Osteoblast (primary cell): ENCODE measurements at regions not wholly inside any gene's neighbourhood (a gene's known extent, or its start where the extent isn't known, plus 50 kb on each side); places are given as distances from the start of the nearest gene placed in this dataset.

ENCODE experiments used
- DNase-seq: peaks from one replicate; pipeline ENCODE4 v3.0.0; 2011; ENCODE audit warnings: low spot score, mixed read lengths; ENCODE audit not compliant: insufficient read length; ENCODE audit errors: missing footprints
- H2AFZ ChIP-seq: 2 replicates; pipeline ENCODE4 v1.6.0; 2011; ENCODE audit warnings: mild to moderate bottlenecking, low read length
- H3K27ac ChIP-seq: 2 replicates; pipeline ENCODE4 v1.5.1; 2011; ENCODE audit warnings: mild to moderate bottlenecking, low read depth, low read length, moderate library complexity
- H3K27me3 ChIP-seq: 2 replicates; pipeline ENCODE4 v1.6.0; 2012; ENCODE audit warnings: mild to moderate bottlenecking, control low read depth, inconsistent platforms, low read length, moderate library complexity; ENCODE audit not compliant: insufficient read depth
- H3K36me3 ChIP-seq: 2 replicates; pipeline ENCODE4 v1.5.1; 2011; ENCODE audit warnings: mild to moderate bottlenecking, low read length, control low read depth, moderate library complexity; ENCODE audit not compliant: insufficient read depth
- H3K4me1 ChIP-seq: 2 replicates; pipeline ENCODE4 v1.5.1; 2011; ENCODE audit warnings: mild to moderate bottlenecking, low read length, control low read depth, moderate library complexity; ENCODE audit not compliant: insufficient read depth
- H3K4me2 ChIP-seq: 2 replicates; pipeline ENCODE4 v1.6.0; 2011; ENCODE audit warnings: mild to moderate bottlenecking, low read length; ENCODE audit not compliant: insufficient read depth
- H3K4me3 ChIP-seq: fragments of 200-600 bp; sonication (generic); 3 replicates; pipeline ENCODE4 v1.5.1; 2012; ENCODE audit warnings: mild to moderate bottlenecking, low read length, inconsistent platforms; ENCODE audit not compliant: insufficient read depth
- H3K79me2 ChIP-seq: 2 replicates; pipeline ENCODE4 v1.6.0; 2012; ENCODE audit warnings: mild to moderate bottlenecking, low read length, control low read depth, inconsistent platforms; ENCODE audit not compliant: insufficient read depth
- H3K9me3 ChIP-seq: 2 replicates; pipeline ENCODE4 v1.5.1; 2011; ENCODE audit warnings: low read depth, low read length, control low read depth
- H4K20me1 ChIP-seq: 2 replicates; pipeline ENCODE4 v1.6.0; 2012; ENCODE audit warnings: mild to moderate bottlenecking, low read length, control low read depth; ENCODE audit not compliant: insufficient read depth
- TF ChIP-seq, protein P1 (sequence below): IDR thresholded peaks from 2 replicates; pipeline ENCODE4 v1.5.1; 2011; ENCODE audit warnings: mild to moderate bottlenecking, low read depth, low read length, moderate library complexity; ENCODE audit errors: extremely low read depth

DNA sequence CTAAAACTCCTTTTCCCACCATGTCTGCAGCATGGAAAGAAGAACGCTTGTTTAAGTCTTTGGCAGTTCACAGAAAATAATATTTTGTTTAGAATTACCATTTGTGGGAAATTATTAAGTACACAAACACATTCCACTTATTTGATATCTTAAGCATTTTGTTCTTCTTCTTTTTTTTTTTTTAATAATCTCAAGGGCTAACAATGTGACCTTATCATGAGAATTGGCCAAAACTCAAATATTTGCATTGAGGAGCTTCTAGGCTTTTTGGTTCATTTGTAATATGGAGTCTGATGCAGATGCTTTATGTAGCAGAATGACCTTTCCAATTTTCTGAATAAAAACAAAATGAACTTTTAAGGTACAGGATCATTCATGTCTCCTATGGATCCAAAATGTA, 555.0 kb downstream of the ZEB2 start:
- no peaks in the 10 kb centered on the region for H3K4me1 ChIP-seq
- DNase-seq = no peak
- H3K27ac ChIP-seq = no peak overlapping the region
- no peaks in the 10 kb centered on the region for H3K27me3 ChIP-seq
- no peaks in the 10 kb centered on the region for H3K9me3 ChIP-seq
- TF ChIP-seq, protein P1, sequence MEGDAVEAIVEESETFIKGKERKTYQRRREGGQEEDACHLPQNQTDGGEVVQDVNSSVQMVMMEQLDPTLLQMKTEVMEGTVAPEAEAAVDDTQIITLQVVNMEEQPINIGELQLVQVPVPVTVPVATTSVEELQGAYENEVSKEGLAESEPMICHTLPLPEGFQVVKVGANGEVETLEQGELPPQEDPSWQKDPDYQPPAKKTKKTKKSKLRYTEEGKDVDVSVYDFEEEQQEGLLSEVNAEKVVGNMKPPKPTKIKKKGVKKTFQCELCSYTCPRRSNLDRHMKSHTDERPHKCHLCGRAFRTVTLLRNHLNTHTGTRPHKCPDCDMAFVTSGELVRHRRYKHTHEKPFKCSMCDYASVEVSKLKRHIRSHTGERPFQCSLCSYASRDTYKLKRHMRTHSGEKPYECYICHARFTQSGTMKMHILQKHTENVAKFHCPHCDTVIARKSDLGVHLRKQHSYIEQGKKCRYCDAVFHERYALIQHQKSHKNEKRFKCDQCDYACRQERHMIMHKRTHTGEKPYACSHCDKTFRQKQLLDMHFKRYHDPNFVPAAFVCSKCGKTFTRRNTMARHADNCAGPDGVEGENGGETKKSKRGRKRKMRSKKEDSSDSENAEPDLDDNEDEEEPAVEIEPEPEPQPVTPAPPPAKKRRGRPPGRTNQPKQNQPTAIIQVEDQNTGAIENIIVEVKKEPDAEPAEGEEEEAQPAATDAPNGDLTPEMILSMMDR = no peak
- no peak overlapping the region for H3K4me2 ChIP-seq
- H4K20me1 ChIP-seq = no peaks in the 10 kb centered on the region
- no peak overlapping the region for H3K4me3 ChIP-seq
- H3K36me3 ChIP-seq = no peaks in the 10 kb centered on the region
- H2AFZ ChIP-seq = no peak overlapping the region
- H3K79me2 ChIP-seq = no peaks in the 10 kb centered on the region

DNA sequence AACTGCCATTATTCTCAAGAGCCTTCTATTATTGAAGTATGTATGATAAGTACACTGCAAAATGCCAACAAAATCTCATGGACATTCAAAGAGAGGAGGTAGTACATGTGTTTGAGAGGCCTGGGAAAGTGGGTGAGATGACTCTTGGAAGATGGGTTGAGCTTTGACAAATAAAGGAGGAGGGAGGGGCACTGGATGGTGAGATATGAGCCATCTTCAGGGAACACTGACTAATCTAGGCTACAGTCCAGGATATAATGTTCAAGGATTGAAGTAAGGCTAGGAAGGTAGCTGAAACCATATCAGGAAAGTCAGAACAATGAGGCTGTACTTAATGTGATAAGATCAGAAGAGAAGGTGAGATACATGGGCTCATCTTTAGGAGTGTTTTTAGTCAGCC, 559.7 kb downstream of the ZEB2 start:
- Histone ChIP-seq H3K4me1 (peaks cover 6% of the 10 kb centered on the region), H3K4me2 (no peak overlapping the region), H4K20me1 (no peaks in the 10 kb centered on the region), H3K36me3 (no peaks in the 10 kb centered on the region), H3K79me2 (no peaks in the 10 kb centered on the region), H3K9me3 (no peaks in the 10 kb centered on the region), H3K27me3 (no peaks in the 10 kb centered on the region), H3K27ac (no peak overlapping the region), H3K4me3 (no peak overlapping the region), H2AFZ (no peak overlapping the region)
- TF ChIP-seq, protein P1 = no peak
- no peak for DNase-seq

DNA sequence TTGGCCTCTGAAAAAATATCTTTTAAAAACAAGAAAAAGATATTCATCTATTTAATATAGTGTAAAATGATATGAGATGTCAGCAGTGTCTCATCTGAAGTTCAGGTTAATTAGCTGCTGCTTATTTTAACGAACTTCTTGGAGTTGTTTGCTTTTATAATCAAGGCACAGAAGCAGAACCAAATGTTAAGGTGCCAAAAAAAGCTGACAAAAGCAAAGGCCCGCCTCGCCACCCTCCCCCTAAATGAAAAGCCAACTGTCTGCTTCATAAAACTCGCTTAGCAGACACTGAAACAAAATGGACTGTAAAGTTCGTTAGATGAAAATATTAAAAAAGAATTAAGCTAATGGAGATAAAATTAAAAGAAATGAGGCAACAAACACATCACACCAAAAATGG, 562.6 kb downstream of the ZEB2 start:
- peaks cover 25% of the 10 kb centered on the region for H3K4me1 ChIP-seq
- TF ChIP-seq, protein P1 = no peak
- no peaks in the 10 kb centered on the region for H3K9me3 ChIP-seq
- H3K27me3 ChIP-seq = no peaks in the 10 kb centered on the region
- H3K4me3 ChIP-seq = no peak overlapping the region
- no peak overlapping the region for H3K27ac ChIP-seq
- H2AFZ ChIP-seq = no peak overlapping the region
- no peak for DNase-seq
- no peaks in the 10 kb centered on the region for H3K79me2 ChIP-seq
- H4K20me1 ChIP-seq = no peaks in the 10 kb centered on the region
- no peak overlapping the region for H3K4me2 ChIP-seq
- no peaks in the 10 kb centered on the region for H3K36me3 ChIP-seq

DNA sequence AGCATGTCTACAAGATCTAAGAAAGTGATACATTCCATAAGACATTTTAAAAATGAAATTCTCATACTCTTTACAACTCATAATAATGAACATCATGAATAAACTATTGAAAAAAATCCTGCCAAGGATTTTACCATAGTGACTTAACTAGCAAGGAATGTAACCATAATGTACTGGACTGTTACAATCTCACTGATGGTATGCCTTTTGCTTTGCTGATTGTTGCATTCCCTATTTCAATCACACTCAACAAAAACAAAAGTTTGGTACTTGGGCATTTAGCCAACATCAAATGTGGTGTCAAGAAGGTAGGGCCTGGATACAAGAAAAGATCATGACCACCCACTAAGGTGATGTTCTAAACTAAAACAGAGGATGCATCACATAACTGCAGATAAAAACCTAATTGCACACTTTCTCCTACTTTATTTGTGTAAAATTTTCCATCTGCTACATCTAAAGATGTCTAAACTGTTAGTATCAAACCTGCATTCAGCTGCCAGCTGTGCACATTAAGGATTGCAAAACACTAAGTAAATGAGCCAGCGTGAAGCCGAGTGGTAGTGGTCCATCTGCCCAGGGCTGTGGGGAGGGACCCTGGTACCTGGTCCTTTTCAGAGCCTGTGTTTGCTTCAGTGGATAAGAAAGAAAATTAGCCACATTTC, 564.4 kb downstream of the ZEB2 start:
- Histone ChIP-seq H3K36me3 (no peaks in the 10 kb centered on the region), H3K4me2 (peak overlapping the region; percentile 23), H3K9me3 (no peaks in the 10 kb centered on the region), H3K4me1 (peaks cover 25% of the 10 kb centered on the region), H3K27me3 (no peaks in the 10 kb centered on the region), H3K4me3 (no peak overlapping the region), H2AFZ (no peak overlapping the region), H4K20me1 (no peaks in the 10 kb centered on the region), H3K79me2 (no peaks in the 10 kb centered on the region), H3K27ac (peak overlapping the region; percentile 1)
- TF ChIP-seq, protein P1 = no peak
- DNase-seq = no peak
